Endothelial cell of umbilical vein (primary cell): ENCODE measurements at regions not wholly inside any gene's neighbourhood (a gene's known extent, or its start where the extent isn't known, plus 50 kb on each side); places are given as distances from the start of the nearest gene placed in this dataset.

Experiments
- BruUV-seq: library from RNA; stranded (reverse); fragments of 400-500 nt; replicated peaks from 2 replicates; lab custom pipeline; 2021; lab: Mats Ljungman, UMichigan
- CTCF ChIA-PET: fragments of 300-600, 350-600 bp; sonication (Branson Sonifier 250); formaldehyde crosslinking; loops from one replicate; lab custom pipeline; 2021; ENCODE audit warnings: antibody characterized with exemption, inconsistent platforms; lab: Charles Lee
- POLR2A ChIA-PET: fragments of 300-600, 350-600 bp; sonication (Branson Sonifier 250); formaldehyde crosslinking; loops from one replicate; lab custom pipeline; 2021; ENCODE audit warnings: antibody characterized with exemption, inconsistent platforms; lab: Charles Lee
- DNase-seq: peaks from one replicate; pipeline ENCODE4 v3.0.0-alpha.2; 2011; ENCODE audit warnings: low read depth, low spot score
- FAIRE-seq: peaks from 2 replicates; lab custom pipeline; 2011; peaks lifted over from hg19 to GRCh38; lab: Jason Lieb, UNC
- H2AFZ ChIP-seq: 2 replicates; pipeline ENCODE4 v1.6.0; 2012; ENCODE audit warnings: low read depth, low read length, control low read depth, inconsistent platforms
- H3K27ac ChIP-seq: 2 replicates; pipeline ENCODE4 v1.5.1; 2011; ENCODE audit warnings: low read depth, mild to moderate bottlenecking, control low read depth, low read length, moderate library complexity; ENCODE audit not compliant: insufficient read depth
- H3K27me3 ChIP-seq, 2 experiments: 2 replicates each; pipeline versions ENCODE4 v1.6.0 to v1.6.1; 2011; ENCODE audit warnings: low read length in 2 of 2, mixed read lengths in 1 of 2; ENCODE audit not compliant: control insufficient read depth in 2 of 2, insufficient read depth in 2 of 2
- H3K36me3 ChIP-seq, 2 experiments: 2 replicates in 1 of 2; 3 replicates in 1 of 2; pipeline ENCODE4 v1.5.1; 2011; ENCODE audit warnings: low read length in 2 of 2, mild to moderate bottlenecking in 1 of 2, moderate library complexity in 1 of 2; ENCODE audit not compliant: control insufficient read depth in 2 of 2, insufficient read depth in 2 of 2; ENCODE audit errors: extremely low read depth in 1 of 2
- H3K4me1 ChIP-seq: 3 replicates; pipeline ENCODE4 v1.5.1; 2011; ENCODE audit warnings: mild to moderate bottlenecking, low read length; ENCODE audit not compliant: control insufficient read depth, insufficient read depth; ENCODE audit errors: extremely low read depth
- H3K4me2 ChIP-seq: 2 replicates; pipeline ENCODE4 v1.6.1; 2011; ENCODE audit warnings: low read length, control low read depth, mixed read lengths; ENCODE audit not compliant: insufficient read depth
- H3K4me3 ChIP-seq, 3 experiments: fragments of 200-600 bp in 1 of 3; sonication (generic), shearing (Covaris generic) in 1 of 3; replicated peaks in 1 of 3; 2 replicates each; pipeline ENCODE4 v1.5.1; 2011 to 2016; ENCODE audit warnings: control low read depth in 3 of 3, low read length in 3 of 3, mild to moderate bottlenecking in 2 of 3, inconsistent platforms in 1 of 3, low read depth in 1 of 3, moderate library complexity in 1 of 3; ENCODE audit not compliant: insufficient read depth in 1 of 3
- H3K79me2 ChIP-seq: 2 replicates; pipeline ENCODE4 v1.6.0; 2012; ENCODE audit warnings: low read length, inconsistent platforms; ENCODE audit not compliant: control insufficient read depth, insufficient read depth
- H3K9ac ChIP-seq: replicated peaks from 2 replicates; pipeline ENCODE3; 2011; ENCODE audit warnings: low read length, control low read depth; ENCODE audit not compliant: insufficient read depth; ENCODE audit errors: extremely low read depth
- H3K9me1 ChIP-seq: replicated peaks from 3 replicates; pipeline ENCODE4 v1.6.0; 2011; ENCODE audit warnings: mild to moderate bottlenecking, low read length; ENCODE audit not compliant: control insufficient read depth, insufficient read depth; ENCODE audit errors: extremely low read depth
- H3K9me3 ChIP-seq: replicated peaks from 2 replicates; pipeline ENCODE4 v1.5.1; 2012; ENCODE audit warnings: low read length, inconsistent platforms; ENCODE audit not compliant: control insufficient read depth, insufficient read depth
- H4K20me1 ChIP-seq: replicated peaks from 2 replicates; pipeline ENCODE3; 2011; ENCODE audit warnings: mild to moderate bottlenecking, low read length; ENCODE audit not compliant: control insufficient read depth, insufficient read depth; ENCODE audit errors: extremely low read depth
- CTCF ChIP-seq, 2 donors: IDR thresholded peaks; 1 replicate in 1 of 2; 2 replicates in 1 of 2; pipeline ENCODE4 v1.5.1; 2011; ENCODE audit warnings: low read length in 2 of 2, mild to moderate bottlenecking in 2 of 2, moderate library complexity in 2 of 2, control low read depth in 1 of 2, inconsistent platforms in 1 of 2, low read depth in 1 of 2; ENCODE audit not compliant: insufficient read depth in 1 of 2; ENCODE audit errors: extremely low read depth in 1 of 2
- EZH2 ChIP-seq: IDR thresholded peaks from 2 replicates; pipeline ENCODE4 v1.6.1; 2012; ENCODE audit warnings: borderline replicate concordance, low read depth, mild to moderate bottlenecking, moderate library complexity, low read length, inconsistent platforms; ENCODE audit not compliant: severe bottlenecking
- FOS ChIP-seq: IDR thresholded peaks from 2 replicates; pipeline ENCODE4 v1.6.1; 2011; ENCODE audit warnings: mild to moderate bottlenecking, low read length, moderate library complexity, borderline replicate concordance; ENCODE audit not compliant: insufficient read depth
- GATA2 ChIP-seq: IDR thresholded peaks from 2 replicates; pipeline ENCODE4 v1.7.0; 2011; ENCODE audit warnings: low read depth, mild to moderate bottlenecking, moderate library complexity, mixed read lengths, low read length; ENCODE audit not compliant: insufficient read length, insufficient read depth
- JUN ChIP-seq: IDR thresholded peaks from 2 replicates; pipeline ENCODE4 v1.6.1; 2011; ENCODE audit warnings: borderline replicate concordance, low read depth; ENCODE audit not compliant: insufficient read length, insufficient read depth
- MAX ChIP-seq: IDR thresholded peaks from 2 replicates; pipeline ENCODE4 v1.6.1; 2011; ENCODE audit not compliant: insufficient read depth, insufficient read length
- MYC ChIP-seq: IDR thresholded peaks from one replicate; pipeline ENCODE4 v1.6.1; 2011; ENCODE audit warnings: mild to moderate bottlenecking, low read depth, low read length
- POLR2A ChIP-seq: IDR thresholded peaks from 2 replicates; pipeline ENCODE4 v1.6.1; 2012; ENCODE audit warnings: low read depth, mild to moderate bottlenecking, control low read depth, low read length
- POLR2AphosphoS5 ChIP-seq: IDR thresholded peaks from 2 replicates; pipeline ENCODE4 v1.6.1; 2012; ENCODE audit warnings: low read depth, mild to moderate bottlenecking, control low read depth, low read length, moderate library complexity; ENCODE audit not compliant: insufficient read depth
- dilution Hi-C: fragments of 300-500 bp; cut with MboI; formaldehyde crosslinking; loops from one replicate; pipeline ENCODE4 v1.15.0; 2019; ENCODE audit warnings: low sequenced_read_pairs; ENCODE audit not compliant: extremely low pct_ligation_motif_present
- intact Hi-C: fragments of 100-400 bp; cut with micrococcal nuclease; formaldehyde crosslinking; loops from one replicate; pipeline ENCODE4 v1.10.0; 2022

- no peak overlapping the region for H3K4me2 ChIP-seq
- DNase-seq (no peak), FAIRE-seq (no peak)
- H3K27ac ChIP-seq = no peak overlapping the region
- no peak for TF ChIP-seq JUN
- no peak for TF ChIP-seq CTCF (IDR thresholded peaks at IDR 0.05; ENCODE audit: extremely low read depth in 1 of 2, insufficient read depth in 1 of 2, low read depth in 1 of 2, low read length in 2 of 2)
- no peak for TF ChIP-seq MYC
- no peak for TF ChIP-seq MAX
- no peak for TF ChIP-seq GATA2
- no peak for TF ChIP-seq FOS
- no peak for TF ChIP-seq POLR2AphosphoS5
- no peak for TF ChIP-seq EZH2
- TF ChIP-seq POLR2A = no peak
- no peak overlapping the region for H3K4me3 ChIP-seq
- no peaks in the 10 kb centered on the region for H3K9me1 ChIP-seq
- intact Hi-C loops (no loop called here), dilution Hi-C loops (no loop called here)
- H3K79me2 ChIP-seq = no peaks in the 10 kb centered on the region
- ChIA-PET CTCF (interaction anchor here (1.2 kb wide), 1 partner anchor 26 kb away, joined by 3 read pairs; no protein-coding TSS in a partner anchor), POLR2A (no interaction called here)
- H4K20me1 ChIP-seq = no peaks in the 10 kb centered on the region
- no peak overlapping the region for H3K9ac ChIP-seq
- H2AFZ ChIP-seq = no peak overlapping the region
- H3K36me3 ChIP-seq = no peaks in the 10 kb centered on the region
- no peaks in the 10 kb centered on the region for H3K27me3 ChIP-seq
- no TSS peak for BruUV-seq
- H3K4me1 ChIP-seq = peaks cover 5% of the 10 kb centered on the region
- H3K9me3 ChIP-seq = no peaks in the 10 kb centered on the region
These were observed 277.0 kb upstream of the ZEB2 start for GRCh38 chr2:144796936-144797335.
